ENCODE measurements at regions not wholly inside any gene's neighbourhood (a gene's known extent, or its start where the extent isn't known, plus 50 kb on each side); places are given as distances from the start of the nearest gene placed in this dataset.

GRCh38 chr14:96617635-96618034, 115.5 kb downstream of the PAPOLA start:
- no peak for DNase-seq (ENCODE audit: low read depth in 2 of 2)

DNA sequence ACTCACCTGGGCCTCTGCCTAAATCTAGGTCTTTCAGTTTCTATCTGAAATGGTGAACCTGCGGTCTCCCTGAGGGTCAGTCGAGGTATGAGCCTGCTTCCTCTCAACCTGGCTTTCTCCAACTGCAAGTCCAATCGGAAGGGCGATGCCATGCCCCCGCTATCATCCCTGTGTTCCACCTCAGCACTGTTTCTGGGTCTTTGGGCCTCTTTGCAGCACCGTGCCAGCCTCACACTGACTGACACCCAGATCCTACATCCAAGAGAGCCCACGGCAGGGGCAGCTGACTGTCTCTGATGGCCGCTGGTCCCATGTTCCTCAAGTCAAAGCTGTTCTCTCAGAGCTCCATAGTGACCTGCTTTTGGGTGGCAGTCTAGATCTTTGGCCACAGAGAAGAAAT, 120.7 kb downstream of the PAPOLA start:
- no peak for DNase-seq (ENCODE audit: low read depth in 2 of 2)

GRCh38 chr14:96623676-96624484, 121.7 kb downstream of the PAPOLA start:
- DNase-seq (ENCODE audit: low read depth in 2 of 2) = no peak

- DNase-seq (ENCODE audit: low read depth in 2 of 2) = no peak
Measured at GRCh38 chr14:96624661-96625425, 122.7 kb downstream of the PAPOLA start.

- no peak for DNase-seq (ENCODE audit: low read depth in 2 of 2)
Measured at GRCh38 chr14:96625426-96625985, 123.3 kb downstream of the PAPOLA start.

DNA sequence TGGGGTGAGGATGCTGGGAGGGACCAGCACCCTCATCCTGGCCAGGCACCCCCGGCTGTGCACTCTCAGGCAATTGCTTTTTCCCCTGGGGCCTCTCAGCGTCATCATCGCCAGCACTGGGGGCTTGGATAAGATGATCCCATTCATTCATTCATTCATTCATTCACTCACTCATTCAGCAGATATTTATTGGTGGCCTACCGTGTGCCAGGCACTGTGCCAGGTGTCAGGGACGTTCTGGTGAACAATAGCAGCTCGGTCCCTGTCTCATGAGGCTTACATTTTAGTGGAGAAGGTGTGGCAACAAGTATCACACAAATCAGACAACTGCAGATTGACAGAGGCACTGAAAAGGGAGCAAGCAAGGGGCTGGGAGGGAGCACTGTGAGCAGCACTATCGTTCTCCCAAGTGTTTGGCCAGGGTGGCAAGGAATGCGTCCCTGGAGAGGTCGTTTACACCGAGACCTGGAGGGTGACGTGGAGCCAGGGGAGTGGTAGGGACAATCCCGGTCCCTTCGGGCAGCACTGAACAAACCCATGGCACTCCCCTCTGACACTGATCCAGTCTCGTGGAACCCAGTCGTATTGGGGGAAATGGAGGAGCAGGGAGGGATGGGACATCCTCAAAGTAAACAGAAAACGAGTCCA, 124.1 kb downstream of the PAPOLA start:
- no peak for DNase-seq (ENCODE audit: low read depth in 2 of 2)

GRCh38 chr14:96626916-96627315, 124.7 kb downstream of the PAPOLA start:
- no peak for DNase-seq (ENCODE audit: low read depth in 2 of 2)

- DNase-seq (ENCODE audit: low read depth in 2 of 2) = no peak
Measured at GRCh38 chr14:96627386-96627785, 125.2 kb downstream of the PAPOLA start.

DNA sequence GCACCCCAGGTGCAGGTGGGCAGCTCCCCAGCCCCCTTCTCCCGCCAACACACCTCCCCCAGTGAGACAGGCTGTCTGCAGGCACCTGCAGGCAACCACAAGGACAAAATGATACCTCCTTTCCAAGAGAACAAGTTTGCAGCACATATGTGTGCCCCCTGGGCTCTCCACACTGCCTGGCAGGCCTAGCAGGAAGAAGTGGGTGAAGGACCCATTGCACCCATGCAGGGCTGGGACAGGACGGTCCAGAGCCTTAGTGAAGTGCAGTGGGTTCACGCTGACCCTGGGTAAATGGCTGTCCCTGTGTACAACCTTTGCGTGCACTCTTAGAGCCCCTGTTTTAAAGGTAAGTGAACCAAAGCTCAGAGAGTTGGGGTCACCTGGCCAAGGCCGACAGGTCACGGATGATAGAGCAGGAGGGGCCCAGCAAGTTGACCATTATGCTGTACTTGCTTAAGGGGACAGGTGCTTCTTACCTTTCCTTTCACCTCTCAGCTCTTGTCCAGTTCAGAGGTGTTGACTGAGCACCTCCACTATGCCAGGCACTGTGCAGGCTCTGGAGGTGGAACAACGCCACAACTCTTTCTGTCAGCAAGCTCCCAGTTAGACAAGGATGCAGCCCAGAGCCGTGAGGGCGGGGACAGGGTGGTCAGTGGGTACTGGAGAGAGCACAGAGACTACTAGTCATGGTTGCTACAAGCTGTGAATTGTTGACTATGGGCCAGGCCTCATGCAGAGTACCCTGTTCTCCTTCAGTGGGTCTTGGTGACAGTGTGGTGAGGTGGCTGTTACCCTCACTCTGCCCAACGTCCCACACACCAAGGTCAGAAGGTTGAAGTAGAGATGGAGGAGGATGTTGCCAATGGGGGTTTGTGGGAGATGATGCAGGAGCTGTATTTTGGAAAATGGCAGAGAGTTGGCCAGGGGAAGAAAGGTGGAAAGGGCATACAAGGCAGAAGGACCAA, 125.9 kb downstream of the PAPOLA start:
- DNase-seq (ENCODE audit: low read depth in 2 of 2) = no peak

- DNase-seq (ENCODE audit: low read depth in 2 of 2) = no peak
Measured at GRCh38 chr14:96629082-96629481, 126.9 kb downstream of the PAPOLA start.

DNA sequence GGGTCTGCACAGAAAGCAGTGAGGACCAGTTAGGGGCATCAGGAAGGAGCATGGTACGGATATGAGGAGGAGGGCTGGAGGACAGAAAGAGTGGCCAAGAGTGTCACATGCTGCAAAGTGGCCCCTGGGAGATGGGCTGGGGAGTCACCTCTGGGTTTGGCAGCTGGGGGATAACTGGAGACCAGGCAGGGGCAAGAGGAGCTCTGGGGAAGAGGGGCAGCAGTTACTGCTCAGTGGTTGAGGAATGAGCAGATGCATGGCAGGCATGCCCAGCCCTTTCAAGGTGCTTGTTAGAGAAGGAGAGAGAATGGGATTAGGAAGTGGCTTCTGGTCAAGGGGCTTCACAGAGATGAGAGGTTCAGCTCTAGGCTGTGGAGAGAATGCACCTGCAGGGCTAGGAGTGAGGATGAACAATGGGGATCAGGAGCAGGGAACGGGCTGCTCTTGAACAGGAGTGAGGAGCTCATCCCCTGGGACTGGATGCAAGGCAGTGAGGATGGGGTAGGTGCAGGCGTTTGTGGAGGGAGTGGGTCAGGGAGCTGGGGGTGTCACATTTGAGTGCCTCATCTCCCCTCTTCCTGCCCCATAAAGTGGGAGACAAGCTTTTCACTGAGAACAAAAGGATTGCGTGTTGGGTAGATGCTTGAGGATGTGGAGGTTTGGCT, 127.5 kb downstream of the PAPOLA start:
- no peak for DNase-seq (ENCODE audit: low read depth in 2 of 2)

DNA sequence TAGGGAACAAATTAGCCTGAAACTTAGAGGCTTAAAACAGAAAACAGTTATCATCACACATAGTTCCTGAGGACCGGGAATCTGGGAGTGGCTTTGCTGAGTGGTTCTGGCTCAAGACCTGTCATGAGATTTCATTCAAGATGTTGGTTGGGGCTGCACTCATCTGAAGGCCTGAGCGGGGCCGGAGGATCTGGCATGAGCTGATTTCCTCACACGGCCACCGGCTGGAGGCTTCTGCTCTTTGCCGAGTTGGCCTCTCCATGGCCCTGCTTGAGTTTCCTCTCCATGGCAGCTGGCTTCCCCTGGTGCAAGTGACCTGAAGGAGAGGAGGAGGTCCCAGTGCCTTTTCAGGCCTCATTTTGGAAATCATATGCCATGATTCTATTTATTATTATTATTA, 128.1 kb downstream of the PAPOLA start:
- no peak for DNase-seq (ENCODE audit: low read depth in 2 of 2)

DNA sequence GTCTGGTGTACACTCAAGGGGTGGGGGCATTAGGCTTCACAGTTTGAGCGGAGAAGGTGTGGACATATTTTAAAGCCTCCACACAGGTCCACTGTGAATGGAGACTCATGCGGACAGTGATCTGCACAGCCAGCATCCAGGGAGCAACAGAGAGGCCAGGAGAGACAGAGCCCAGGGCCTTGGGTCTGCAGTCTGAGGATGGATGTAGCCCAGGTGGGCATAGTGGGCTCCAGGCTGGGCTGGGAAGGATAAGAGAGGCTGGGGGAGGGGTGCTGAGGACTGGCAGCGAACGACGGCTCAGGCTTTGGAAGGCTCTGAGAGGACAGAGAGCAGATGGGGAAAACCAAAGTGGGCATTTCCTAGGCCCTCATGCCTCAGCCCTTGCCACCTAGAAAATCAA, 128.8 kb downstream of the PAPOLA start:
- no peak for DNase-seq (ENCODE audit: low read depth in 2 of 2)

- no peak for DNase-seq (ENCODE audit: low read depth in 2 of 2)
Measured at GRCh38 chr14:96631621-96632362, 129.6 kb downstream of the PAPOLA start.

DNA sequence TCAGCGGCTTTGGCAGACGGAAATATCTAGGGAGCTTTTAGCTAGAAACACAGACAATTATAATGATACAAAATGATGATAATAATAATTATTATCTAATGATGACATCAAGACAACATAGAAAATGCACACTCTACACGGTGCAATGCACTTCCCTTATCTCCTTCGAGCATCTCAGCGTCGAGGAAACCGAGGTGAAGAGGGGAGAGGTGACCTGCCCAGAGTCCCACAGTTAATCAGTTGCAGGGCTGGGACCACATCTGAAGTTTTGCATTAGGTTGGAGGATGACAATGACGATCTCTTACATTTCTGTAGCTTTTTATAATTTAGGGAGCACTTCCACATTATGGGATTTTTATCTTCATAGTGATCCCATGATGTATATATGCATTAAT, 130.2 kb downstream of the PAPOLA start:
- no peak for DNase-seq (ENCODE audit: low read depth in 2 of 2)

DNA sequence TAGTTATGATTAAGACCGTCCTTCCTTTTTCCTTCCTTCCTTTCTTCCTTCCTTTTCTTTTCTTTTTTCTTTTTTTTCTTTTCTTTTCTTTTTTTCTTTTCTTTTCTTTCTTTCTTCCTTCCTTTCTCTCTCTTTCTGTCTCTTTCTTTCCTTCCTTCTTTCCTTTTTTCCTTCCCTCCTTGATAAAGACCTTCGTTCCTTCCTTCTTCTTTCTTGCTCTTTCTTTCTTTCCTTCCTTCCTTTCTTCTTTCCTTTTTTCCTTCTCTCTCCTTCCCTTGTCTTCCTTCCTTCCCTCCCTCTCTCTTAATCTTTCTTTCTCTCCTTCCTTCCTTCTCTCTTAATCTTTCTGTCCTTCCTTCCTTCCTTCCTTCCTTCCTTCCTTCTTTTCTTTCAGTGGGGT, 130.9 kb downstream of the PAPOLA start:
- DNase-seq (ENCODE audit: low read depth in 2 of 2) = no peak

GRCh38 chr14:96634481-96634880, 132.3 kb downstream of the PAPOLA start:
- no peak for DNase-seq (ENCODE audit: low read depth in 2 of 2)

DNA sequence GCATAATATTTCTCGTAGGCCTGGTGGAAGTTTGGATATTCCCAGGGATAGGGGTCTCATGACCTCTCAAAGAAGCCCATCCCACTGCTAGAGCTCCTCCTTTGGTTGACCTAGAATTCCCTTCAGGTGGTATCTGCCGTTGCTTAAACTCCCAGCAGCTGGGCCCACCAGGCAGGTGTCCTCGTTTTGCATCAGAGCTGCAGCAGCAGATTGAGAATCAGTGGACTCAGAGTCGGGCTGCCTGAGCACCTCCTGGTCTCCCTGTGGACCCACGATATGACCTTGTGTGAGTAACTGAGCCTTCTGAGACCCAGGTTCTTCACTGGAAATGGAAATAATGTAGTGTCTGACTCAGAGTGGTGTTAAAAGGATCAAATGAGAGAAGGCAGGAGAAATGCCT, 132.7 kb downstream of the PAPOLA start:
- DNase-seq (ENCODE audit: low read depth in 2 of 2) = no peak

DNA sequence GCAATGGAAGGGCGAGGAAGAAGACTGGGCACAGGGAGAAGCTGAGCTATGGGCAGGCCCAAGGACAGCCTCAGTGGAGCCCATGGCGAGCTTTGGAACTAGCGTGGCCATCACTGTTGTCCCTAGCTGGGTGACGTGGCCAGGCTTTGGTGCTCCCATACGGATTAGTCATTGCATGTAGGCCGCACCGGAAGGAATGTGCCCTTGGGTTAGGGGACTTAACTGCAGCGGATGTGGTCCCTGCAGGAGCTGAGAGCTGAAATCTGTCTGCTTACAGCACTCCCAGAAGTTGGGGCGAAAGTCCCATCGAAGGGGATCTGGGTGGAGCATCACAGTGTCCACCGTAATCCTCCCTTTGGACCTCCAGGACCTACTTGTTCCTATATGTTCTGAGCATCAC, 133.7 kb downstream of the PAPOLA start:
- no peak for DNase-seq (ENCODE audit: low read depth in 2 of 2)

- no peak for DNase-seq (ENCODE audit: low read depth in 2 of 2)
Measured at GRCh38 chr14:96637521-96637920, 135.3 kb downstream of the PAPOLA start.
